Colonic mucosa (tissue), 4 donors: ENCODE measurements at regions not wholly inside any gene's neighbourhood (a gene's known extent, or its start where the extent isn't known, plus 50 kb on each side); places are given as distances from the start of the nearest gene placed in this dataset.
"Not testable (repeated sequence)": the region's sequence is repeated elsewhere in the genome, so short reads cannot be mapped to it uniquely, and the experiment has no call there.

Experiments
- DNase-seq: peaks from one replicate; pipeline ENCODE4 v3.0.0-alpha.2; 2020
- H3K27ac ChIP-seq: fragments of 200-600 bp; one replicate; pipeline ENCODE4 v1.8.0; 2021
- H3K27me3 ChIP-seq: fragments of 200-600 bp; one replicate; pipeline ENCODE4 v1.8.0; 2021
- H3K36me3 ChIP-seq: fragments of 200-600 bp; one replicate; pipeline ENCODE4 v1.8.0; 2021
- H3K4me1 ChIP-seq: fragments of 200-600 bp; one replicate; pipeline ENCODE4 v1.8.0; 2021; ENCODE audit warnings: mild to moderate bottlenecking
- H3K4me3 ChIP-seq: fragments of 200-600 bp; one replicate; pipeline ENCODE4 v1.8.0; 2021
- H3K9ac ChIP-seq, 2 donors: one replicate each; pipeline ENCODE4 v1.7.0; 2013; ENCODE audit warnings: control low read depth in 2 of 2, low read depth in 2 of 2, low read length in 2 of 2
- H3K9me3 ChIP-seq: fragments of 200-600 bp; one replicate; pipeline ENCODE4 v1.8.0; 2021
- CTCF ChIP-seq: fragments of 200-600 bp; IDR thresholded peaks from one replicate; pipeline ENCODE4 v1.8.0; 2022; ENCODE audit warnings: antibody characterized with exemption, mild to moderate bottlenecking
- intact Hi-C: fragments of 100-400 bp; cut with DNase I; formaldehyde crosslinking; loops from one replicate; pipeline ENCODE4 v1.14.1; 2022
- donor health status: healthy.
- donor health status: DM: no; HTN: no; CAD: no.
- donor health status: DM: no; HTN: no; CAD: no.

GRCh38 chr5:121049971-121050370, 585.9 kb downstream of the PRR16 start:
- intact Hi-C loops = no loop called here
- DNase-seq = no peak
- no peaks in the 10 kb centered on the region for H3K27me3 ChIP-seq
- H3K9me3 ChIP-seq = no peaks in the 10 kb centered on the region
- no peak overlapping the region for H3K4me3 ChIP-seq
- H3K4me1 ChIP-seq = no peaks in the 10 kb centered on the region
- TF ChIP-seq CTCF = no peak
- no peak overlapping the region for H3K27ac ChIP-seq
- H3K9ac ChIP-seq = no peak overlapping the region
- no peaks in the 10 kb centered on the region for H3K36me3 ChIP-seq

- no peak overlapping the region for H3K27ac ChIP-seq
- H3K9ac ChIP-seq = no peak overlapping the region
- DNase-seq = no peak
- H3K36me3 ChIP-seq = no peaks in the 10 kb centered on the region
- no peaks in the 10 kb centered on the region for H3K27me3 ChIP-seq
- no peak overlapping the region for H3K4me3 ChIP-seq
- intact Hi-C loops = no loop called here
- H3K4me1 ChIP-seq = no peaks in the 10 kb centered on the region
- no peak for TF ChIP-seq CTCF
- no peaks in the 10 kb centered on the region for H3K9me3 ChIP-seq
Measured at GRCh38 chr5:121053055-121053985, 589.2 kb downstream of the PRR16 start.

DNA sequence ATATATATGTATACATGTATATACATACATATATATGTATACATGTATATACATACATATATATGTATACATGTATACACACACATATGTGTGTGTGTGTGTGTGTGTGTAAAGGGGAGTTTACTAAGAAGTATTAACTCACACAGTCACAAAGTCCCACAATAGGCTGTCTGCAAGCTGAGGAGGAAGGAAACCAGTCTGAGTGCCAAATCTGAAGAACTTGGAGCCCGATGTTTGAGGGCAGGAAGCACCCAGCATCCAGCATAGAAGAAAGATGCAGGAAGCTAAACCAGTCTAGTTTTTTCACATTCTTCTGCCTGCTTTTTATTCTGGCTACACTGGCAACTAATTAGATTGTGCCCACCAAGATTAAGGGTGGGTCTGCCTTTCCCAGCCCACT, 591.5 kb downstream of the PRR16 start:
- no peaks in the 10 kb centered on the region for H3K27me3 ChIP-seq
- no peaks in the 10 kb centered on the region for H3K9me3 ChIP-seq
- no peak for DNase-seq
- no peak for TF ChIP-seq CTCF
- intact Hi-C loops = no loop called here
- H3K9ac ChIP-seq = no peak overlapping the region
- H3K4me3 ChIP-seq = no peak overlapping the region
- no peak overlapping the region for H3K27ac ChIP-seq
- no peaks in the 10 kb centered on the region for H3K4me1 ChIP-seq
- no peaks in the 10 kb centered on the region for H3K36me3 ChIP-seq

DNA sequence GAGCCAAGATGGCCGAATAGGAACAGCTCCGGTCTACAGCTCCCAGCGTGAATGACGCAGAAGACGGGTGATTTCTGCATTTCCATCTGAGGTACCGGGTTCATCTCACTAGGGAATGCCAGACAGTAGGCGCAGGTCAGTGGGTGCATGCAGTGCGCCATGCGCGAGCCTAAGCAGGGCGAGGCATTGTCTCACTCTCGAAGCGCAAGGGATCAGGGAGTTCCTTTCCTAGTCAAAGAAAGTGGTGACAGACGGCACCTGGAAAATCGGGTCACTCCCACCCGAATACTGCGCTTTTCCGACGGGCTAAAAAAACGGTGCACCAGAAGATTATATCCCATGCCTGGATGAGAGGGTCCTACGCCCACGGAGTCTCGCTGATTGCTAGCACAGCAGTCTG, 600.1 kb downstream of the PRR16 start:
- H3K27ac ChIP-seq, intact Hi-C loops, H3K4me1 ChIP-seq, H3K27me3 ChIP-seq, DNase-seq, H3K36me3 ChIP-seq, H3K9ac ChIP-seq, H3K9me3 ChIP-seq, H3K4me3 ChIP-seq: not testable (repeated sequence)

- Histone ChIP-seq H3K9me3 (no peaks in the 10 kb centered on the region), H3K4me3 (no peak overlapping the region), H3K27me3 (no peaks in the 10 kb centered on the region), H3K9ac (no peak overlapping the region), H3K4me1 (no peaks in the 10 kb centered on the region), H3K27ac (no peak overlapping the region), H3K36me3 (no peaks in the 10 kb centered on the region)
- intact Hi-C loops = no loop called here
- DNase-seq = no peak
- TF ChIP-seq CTCF = no peak
Measured at GRCh38 chr5:121086671-121087070, 622.6 kb downstream of the PRR16 start.

DNA sequence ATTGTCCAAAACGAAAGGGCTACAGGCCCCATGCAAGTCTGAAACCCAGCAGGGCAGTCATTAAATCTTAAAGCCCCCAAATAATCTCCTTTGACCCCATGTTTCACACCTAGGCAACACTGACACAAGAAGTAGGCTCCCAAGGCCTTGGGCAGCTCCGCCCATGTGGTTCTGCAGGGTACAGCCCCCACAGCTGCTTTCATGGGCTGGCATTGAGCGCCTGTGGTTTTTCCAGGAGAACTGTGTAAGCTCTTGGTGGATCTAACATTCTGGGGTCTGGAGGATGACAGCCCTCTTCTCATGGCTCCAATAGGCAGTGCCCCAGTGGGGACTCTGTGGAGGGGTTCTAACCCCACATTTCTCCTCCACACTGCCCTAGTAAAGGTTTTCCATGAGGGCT, 623.5 kb downstream of the PRR16 start:
- Histone ChIP-seq H3K4me1 (no peaks in the 10 kb centered on the region), H3K27ac (no peak overlapping the region), H3K27me3 (no peaks in the 10 kb centered on the region), H3K9me3 (no peaks in the 10 kb centered on the region), H3K36me3 (no peaks in the 10 kb centered on the region), H3K4me3 (no peak overlapping the region), H3K9ac (no peak overlapping the region)
- intact Hi-C loops = no loop called here
- no peak for DNase-seq
- no peak for TF ChIP-seq CTCF
